Smooth muscle cell (in vitro differentiated cells): ENCODE measurements at regions not wholly inside any gene's neighbourhood (a gene's known extent, or its start where the extent isn't known, plus 50 kb on each side); places are given as distances from the start of the nearest gene placed in this dataset.

Experiments used
- DNase-seq: peaks from one replicate; lab custom pipeline; 2025; ENCODE audit not compliant: unreplicated experiment; lab: John Stamatoyannopoulos, UW
- H2AFZ ChIP-seq: fragments of 200-600 bp; sonication (generic); 2 replicates; pipeline ENCODE4 v1.6.0; 2016; ENCODE audit warnings: antibody characterized with exemption, low read depth, mild to moderate bottlenecking
- H3F3A ChIP-seq: fragments of 200-600 bp; sonication (generic); 2 replicates; pipeline ENCODE4 v1.6.0; 2017; ENCODE audit warnings: antibody characterized with exemption, low read depth
- H3K27ac ChIP-seq: fragments of 200-600 bp; sonication (generic); 2 replicates; pipeline ENCODE4 v1.5.1; 2016; ENCODE audit warnings: low read depth, mild to moderate bottlenecking
- H3K27me3 ChIP-seq: fragments of 200-600 bp; sonication (generic); 2 replicates; pipeline ENCODE4 v1.6.1; 2016; ENCODE audit warnings: low read depth, mild to moderate bottlenecking
- H3K36me3 ChIP-seq: fragments of 200-600 bp; sonication (generic); 2 replicates; pipeline ENCODE4 v1.5.1; 2016; ENCODE audit warnings: low read depth
- H3K4me1 ChIP-seq: fragments of 200-600 bp; sonication (generic); 2 replicates; pipeline ENCODE4 v1.5.1; 2016; ENCODE audit warnings: low read depth
- H3K4me2 ChIP-seq: fragments of 200-600 bp; sonication (generic); 2 replicates; pipeline ENCODE4 v1.6.0; 2016; ENCODE audit warnings: mild to moderate bottlenecking
- H3K4me3 ChIP-seq: fragments of 200-600 bp; sonication (generic); 2 replicates; pipeline ENCODE4 v1.5.1; 2016; ENCODE audit warnings: mild to moderate bottlenecking
- H3K79me2 ChIP-seq: fragments of 200-600 bp; sonication (generic); 2 replicates; pipeline ENCODE4 v1.6.0; 2016; ENCODE audit warnings: low read depth, mild to moderate bottlenecking
- H3K9ac ChIP-seq: fragments of 200-600 bp; sonication (generic); 2 replicates; pipeline ENCODE4 v1.6.0; 2016; ENCODE audit warnings: low read depth
- H3K9me3 ChIP-seq: fragments of 200-600 bp; sonication (generic); replicated peaks from 2 replicates; pipeline ENCODE4 v1.5.1; 2016; ENCODE audit warnings: low read depth
- H4K20me1 ChIP-seq: fragments of 200-600 bp; sonication (generic); 2 replicates; pipeline ENCODE4 v1.6.0; 2016; ENCODE audit warnings: low read depth
- CTCF ChIP-seq: fragments of 200-600 bp; sonication (generic); IDR thresholded peaks from 2 replicates; pipeline ENCODE4 v1.5.1; 2017; ENCODE audit warnings: borderline replicate concordance, mild to moderate bottlenecking, antibody characterized with exemption; ENCODE audit not compliant: insufficient read depth, poor library complexity, severe bottlenecking
- WGBS: methylation state at CpG from one replicate; pipeline ENCODE4 v1.1.7; 2016; ENCODE audit warnings: low lambda C conversion rate; 5-methylcytosine and 5-hydroxymethylcytosine counted together

DNA sequence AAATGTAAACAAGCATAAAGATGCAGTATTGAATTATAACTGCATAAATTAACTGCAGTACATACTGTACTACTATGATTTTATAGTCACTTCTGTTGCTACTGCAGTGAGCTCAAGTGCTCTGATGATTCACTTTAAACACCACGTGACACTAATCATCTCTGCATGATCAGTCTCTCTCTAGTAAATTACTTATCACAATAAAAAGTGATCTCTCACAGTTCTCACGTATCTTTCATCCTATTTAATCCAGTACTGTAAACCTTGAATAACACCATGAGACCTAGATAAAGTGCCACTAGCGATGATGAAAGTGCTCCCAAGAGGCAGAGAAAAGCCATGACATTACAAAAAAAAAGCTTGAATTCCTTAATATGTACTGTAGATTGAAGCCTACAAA lies 1242.0 kb downstream of the AMY1C start:
- Histone ChIP-seq H3K4me2 (no peak overlapping the region), H3K27ac (no peak overlapping the region), H4K20me1 (no peaks in the 10 kb centered on the region), H3K36me3 (no peaks in the 10 kb centered on the region), H3K9ac (no peak overlapping the region), H3K27me3 (no peaks in the 10 kb centered on the region), H3K9me3 (no peaks in the 10 kb centered on the region), H3K4me1 (no peaks in the 10 kb centered on the region), H3K4me3 (no peak overlapping the region), H3F3A (no peaks in the 10 kb centered on the region), H2AFZ (no peak overlapping the region), H3K79me2 (no peaks in the 10 kb centered on the region)
- DNase-seq: no peak
- WGBS: 34% methylated on average over 3 of the region's 3 CpGs
- TF ChIP-seq CTCF: no peak

DNA sequence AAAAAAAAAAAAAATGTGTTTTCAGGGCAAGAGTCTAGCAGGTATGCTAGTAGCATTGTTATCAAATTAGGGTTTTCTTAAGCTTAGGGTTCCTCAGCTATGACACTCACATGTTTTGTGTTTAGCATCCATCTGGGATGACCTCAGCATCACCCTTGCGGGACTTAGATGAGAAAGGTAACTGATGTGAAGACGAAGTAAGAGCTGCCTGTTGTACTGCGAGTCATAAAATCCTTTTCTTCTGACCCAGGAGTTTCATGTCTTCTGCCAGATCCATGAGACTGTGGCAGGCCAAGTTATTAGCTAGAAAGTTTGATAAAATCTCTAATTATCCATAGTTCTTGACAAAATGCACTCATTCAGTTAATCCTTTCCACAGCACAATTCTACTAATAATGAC lies 1251.1 kb downstream of the AMY1C start:
- H4K20me1 ChIP-seq: no peaks in the 10 kb centered on the region
- no peak overlapping the region for H3K4me3 ChIP-seq
- no peaks in the 10 kb centered on the region for H3K79me2 ChIP-seq
- no peak for DNase-seq
- no peak overlapping the region for H3K27ac ChIP-seq
- TF ChIP-seq CTCF: no peak
- H3K27me3 ChIP-seq: no peaks in the 10 kb centered on the region
- no peaks in the 10 kb centered on the region for H3F3A ChIP-seq
- H3K9ac ChIP-seq: no peak overlapping the region
- H3K4me1 ChIP-seq: no peaks in the 10 kb centered on the region
- WGBS: 55% methylated on average over 3 of the region's 3 CpGs
- no peaks in the 10 kb centered on the region for H3K36me3 ChIP-seq
- H3K9me3 ChIP-seq: no peaks in the 10 kb centered on the region
- H3K4me2 ChIP-seq: no peak overlapping the region
- H2AFZ ChIP-seq: no peak overlapping the region

GRCh38 chr1:105004515-105004914 lies 1254.8 kb downstream of the AMY1C start:
- Histone ChIP-seq H3K79me2 (no peaks in the 10 kb centered on the region), H3K4me2 (no peak overlapping the region), H3K36me3 (no peaks in the 10 kb centered on the region), H3K4me3 (no peak overlapping the region), H3K4me1 (no peaks in the 10 kb centered on the region), H2AFZ (no peak overlapping the region), H3K9ac (no peak overlapping the region), H3K27me3 (no peaks in the 10 kb centered on the region), H4K20me1 (no peaks in the 10 kb centered on the region), H3K9me3 (no peaks in the 10 kb centered on the region), H3F3A (no peaks in the 10 kb centered on the region), H3K27ac (no peak overlapping the region)
- 100% methylated on average over 1 of the region's 1 CpG for WGBS
- DNase-seq: no peak
- TF ChIP-seq CTCF: no peak

DNA sequence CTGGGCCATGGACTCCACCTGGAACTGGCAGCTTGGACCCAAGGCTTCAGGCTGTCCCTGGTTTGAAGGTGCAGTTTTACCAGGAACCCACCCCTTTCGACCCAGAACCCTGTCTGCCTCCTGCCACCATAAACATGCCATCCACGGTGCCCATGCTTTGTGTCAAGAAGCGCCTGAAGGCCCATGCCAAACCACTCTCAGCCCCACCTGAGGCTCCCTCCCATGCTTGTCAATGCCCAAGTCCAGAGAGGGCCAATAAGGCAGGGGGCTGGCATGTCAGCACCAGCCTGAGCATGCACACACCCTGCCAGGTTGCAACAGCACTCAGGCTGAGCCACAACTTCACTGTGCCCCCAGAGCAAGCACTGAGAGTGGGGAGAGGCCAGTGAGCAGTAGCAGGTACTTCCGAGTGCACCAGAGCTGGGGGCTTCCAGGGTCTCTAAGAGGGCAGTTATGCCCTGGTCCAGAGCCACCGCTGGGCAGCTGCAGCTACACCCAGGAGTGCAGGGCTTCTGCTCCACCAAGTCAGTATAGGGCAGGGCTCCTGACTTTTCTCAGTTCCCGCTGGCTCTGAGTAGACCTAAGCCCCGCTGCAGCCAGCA lies 1256.0 kb downstream of the AMY1C start:
- no peak for TF ChIP-seq CTCF
- Histone ChIP-seq H3K36me3 (no peaks in the 10 kb centered on the region), H2AFZ (no peak overlapping the region), H3K4me1 (no peaks in the 10 kb centered on the region), H3K4me2 (no peak overlapping the region), H3K79me2 (no peaks in the 10 kb centered on the region), H3K27ac (no peak overlapping the region), H4K20me1 (no peaks in the 10 kb centered on the region), H3K9me3 (no peaks in the 10 kb centered on the region), H3K4me3 (no peak overlapping the region), H3F3A (no peaks in the 10 kb centered on the region), H3K9ac (no peak overlapping the region), H3K27me3 (no peaks in the 10 kb centered on the region)
- no peak for DNase-seq
- WGBS: 91% methylated on average over 7 of the region's 7 CpGs
